ENCODE measurements at regions not wholly inside any gene's neighbourhood (a gene's known extent, or its start where the extent isn't known, plus 50 kb on each side); places are given as distances from the start of the nearest gene placed in this dataset.

DNA sequence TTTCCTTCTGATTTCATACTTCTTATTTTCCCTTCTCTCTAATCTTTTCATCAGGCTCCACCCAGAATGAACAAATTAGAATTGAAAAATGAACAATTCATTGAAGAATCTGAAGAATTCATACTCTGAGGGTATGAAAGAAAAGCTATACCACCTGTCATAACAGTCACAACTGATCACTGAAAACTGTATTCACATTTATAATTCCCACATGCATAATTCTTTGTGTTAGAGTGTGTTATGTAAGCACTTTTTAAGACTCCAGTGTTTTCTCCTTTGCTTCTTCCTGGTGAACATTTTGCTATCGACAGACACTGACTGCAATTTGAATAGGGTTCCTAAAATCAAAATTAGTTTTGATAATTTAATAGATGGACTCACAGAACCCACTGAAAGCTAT is 271.2 kb downstream of the SLC16A7 start:
- Histone ChIP-seq H3K9me2 (ENCODE audit: insufficient read depth, low read length) (no peaks in the 10 kb centered on the region), H3K4me2 (ENCODE audit: low read length) (no peak overlapping the region), H3F3A (ENCODE audit: insufficient read depth, low read length, poor library complexity, severe bottlenecking) (no peaks in the 10 kb centered on the region), H3K27ac (ENCODE audit: low read length) (no peak overlapping the region), H2AFZ (ENCODE audit: low read depth, low read length) (no peak overlapping the region), H3K27me3 (ENCODE audit: insufficient read depth, low read depth, low read length) (no peaks in the 10 kb centered on the region), H3K9ac (ENCODE audit: low read length) (no peak overlapping the region), H3K36me3 (ENCODE audit: insufficient read depth, low read length) (no peaks in the 10 kb centered on the region), H3K9me3 (ENCODE audit: low read length) (no peaks in the 10 kb centered on the region), H3K4me3 (ENCODE audit: low read length) (no peak overlapping the region), H4K20me1 (ENCODE audit: insufficient read depth) (no peaks in the 10 kb centered on the region), H3K79me2 (replicated peaks; ENCODE audit: insufficient read depth, low read length) (no peaks in the 10 kb centered on the region)
- TF ChIP-seq, protein P1, sequence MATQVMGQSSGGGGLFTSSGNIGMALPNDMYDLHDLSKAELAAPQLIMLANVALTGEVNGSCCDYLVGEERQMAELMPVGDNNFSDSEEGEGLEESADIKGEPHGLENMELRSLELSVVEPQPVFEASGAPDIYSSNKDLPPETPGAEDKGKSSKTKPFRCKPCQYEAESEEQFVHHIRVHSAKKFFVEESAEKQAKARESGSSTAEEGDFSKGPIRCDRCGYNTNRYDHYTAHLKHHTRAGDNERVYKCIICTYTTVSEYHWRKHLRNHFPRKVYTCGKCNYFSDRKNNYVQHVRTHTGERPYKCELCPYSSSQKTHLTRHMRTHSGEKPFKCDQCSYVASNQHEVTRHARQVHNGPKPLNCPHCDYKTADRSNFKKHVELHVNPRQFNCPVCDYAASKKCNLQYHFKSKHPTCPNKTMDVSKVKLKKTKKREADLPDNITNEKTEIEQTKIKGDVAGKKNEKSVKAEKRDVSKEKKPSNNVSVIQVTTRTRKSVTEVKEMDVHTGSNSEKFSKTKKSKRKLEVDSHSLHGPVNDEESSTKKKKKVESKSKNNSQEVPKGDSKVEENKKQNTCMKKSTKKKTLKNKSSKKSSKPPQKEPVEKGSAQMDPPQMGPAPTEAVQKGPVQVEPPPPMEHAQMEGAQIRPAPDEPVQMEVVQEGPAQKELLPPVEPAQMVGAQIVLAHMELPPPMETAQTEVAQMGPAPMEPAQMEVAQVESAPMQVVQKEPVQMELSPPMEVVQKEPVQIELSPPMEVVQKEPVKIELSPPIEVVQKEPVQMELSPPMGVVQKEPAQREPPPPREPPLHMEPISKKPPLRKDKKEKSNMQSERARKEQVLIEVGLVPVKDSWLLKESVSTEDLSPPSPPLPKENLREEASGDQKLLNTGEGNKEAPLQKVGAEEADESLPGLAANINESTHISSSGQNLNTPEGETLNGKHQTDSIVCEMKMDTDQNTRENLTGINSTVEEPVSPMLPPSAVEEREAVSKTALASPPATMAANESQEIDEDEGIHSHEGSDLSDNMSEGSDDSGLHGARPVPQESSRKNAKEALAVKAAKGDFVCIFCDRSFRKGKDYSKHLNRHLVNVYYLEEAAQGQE (IDR thresholded peaks at IDR 0.05; ENCODE audit: borderline replicate concordance), result no peak
- no peak for TF ChIP-seq RAD21 (conservative IDR thresholded peaks at IDR 0.05)
- peak; percentile 19 for TF ChIP-seq POLR2AphosphoS5 (IDR thresholded peaks at IDR 0.05)
- TF ChIP-seq EP300 (conservative IDR thresholded peaks at IDR 0.05; ENCODE audit: poor library complexity, severe bottlenecking), result peak; percentile 59

- H3F3A ChIP-seq (ENCODE audit: insufficient read depth, low read length, poor library complexity, severe bottlenecking), result no peaks in the 10 kb centered on the region
- H3K36me3 ChIP-seq (ENCODE audit: insufficient read depth, low read length), result no peaks in the 10 kb centered on the region
- no peak overlapping the region for H3K4me3 ChIP-seq (ENCODE audit: low read length)
- H3K9me3 ChIP-seq (ENCODE audit: low read length), result no peaks in the 10 kb centered on the region
- H3K9ac ChIP-seq (ENCODE audit: low read length), result no peak overlapping the region
- H3K27ac ChIP-seq (ENCODE audit: low read length), result no peak overlapping the region
- no peak overlapping the region for H2AFZ ChIP-seq (ENCODE audit: low read depth, low read length)
- H3K79me2 ChIP-seq (replicated peaks; ENCODE audit: insufficient read depth, low read length), result no peaks in the 10 kb centered on the region
- H3K9me2 ChIP-seq (ENCODE audit: insufficient read depth, low read length), result no peaks in the 10 kb centered on the region
- H3K4me2 ChIP-seq (ENCODE audit: low read length), result no peak overlapping the region
- TF ChIP-seq RAD21 (conservative IDR thresholded peaks at IDR 0.05) (no peak), EZH2 (IDR thresholded peaks at IDR 0.05; ENCODE audit: borderline replicate concordance, insufficient read depth, low read length, poor library complexity, severe bottlenecking) (no peak), POLR2AphosphoS5 (IDR thresholded peaks at IDR 0.05) (no peak), SMC3 (conservative IDR thresholded peaks at IDR 0.05; ENCODE audit: poor library complexity) (no peak), TAF1 (IDR thresholded peaks at IDR 0.05; ENCODE audit: low read depth) (no peak), MXI1 (conservative IDR thresholded peaks at IDR 0.05; ENCODE audit: poor library complexity, severe bottlenecking) (no peak), EP300 (conservative IDR thresholded peaks at IDR 0.05; ENCODE audit: poor library complexity, severe bottlenecking) (no peak)
- TF ChIP-seq, protein P1 (IDR thresholded peaks at IDR 0.05; ENCODE audit: borderline replicate concordance), result no peak
- TF ChIP-seq, protein P2, sequence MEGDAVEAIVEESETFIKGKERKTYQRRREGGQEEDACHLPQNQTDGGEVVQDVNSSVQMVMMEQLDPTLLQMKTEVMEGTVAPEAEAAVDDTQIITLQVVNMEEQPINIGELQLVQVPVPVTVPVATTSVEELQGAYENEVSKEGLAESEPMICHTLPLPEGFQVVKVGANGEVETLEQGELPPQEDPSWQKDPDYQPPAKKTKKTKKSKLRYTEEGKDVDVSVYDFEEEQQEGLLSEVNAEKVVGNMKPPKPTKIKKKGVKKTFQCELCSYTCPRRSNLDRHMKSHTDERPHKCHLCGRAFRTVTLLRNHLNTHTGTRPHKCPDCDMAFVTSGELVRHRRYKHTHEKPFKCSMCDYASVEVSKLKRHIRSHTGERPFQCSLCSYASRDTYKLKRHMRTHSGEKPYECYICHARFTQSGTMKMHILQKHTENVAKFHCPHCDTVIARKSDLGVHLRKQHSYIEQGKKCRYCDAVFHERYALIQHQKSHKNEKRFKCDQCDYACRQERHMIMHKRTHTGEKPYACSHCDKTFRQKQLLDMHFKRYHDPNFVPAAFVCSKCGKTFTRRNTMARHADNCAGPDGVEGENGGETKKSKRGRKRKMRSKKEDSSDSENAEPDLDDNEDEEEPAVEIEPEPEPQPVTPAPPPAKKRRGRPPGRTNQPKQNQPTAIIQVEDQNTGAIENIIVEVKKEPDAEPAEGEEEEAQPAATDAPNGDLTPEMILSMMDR (IDR thresholded peaks at IDR 0.05; ENCODE audit: poor library complexity, severe bottlenecking), result no peak
- no peaks in the 10 kb centered on the region for H4K20me1 ChIP-seq (ENCODE audit: insufficient read depth)
- H3K27me3 ChIP-seq (ENCODE audit: insufficient read depth, low read depth, low read length), result no peaks in the 10 kb centered on the region
Observed at GRCh38 chr12:59867689-59868088, 271.9 kb downstream of the SLC16A7 start.

Data from neural cell (in vitro differentiated cells).